HCT116 (cell line): ENCODE measurements at regions not wholly inside any gene's neighbourhood (a gene's known extent, or its start where the extent isn't known, plus 50 kb on each side); places are given as distances from the start of the nearest gene placed in this dataset.

Experiments used
- ATAC-seq: fragments of 200-7000 bp; cut with Tn5 transposase; 2 replicates; pipeline ENCODE4 v1.9.1; 2020; ENCODE audit warnings: mild to moderate bottlenecking, moderate library complexity
- BruUV-seq: library from RNA; stranded (reverse); fragments of 400-500 nt; replicated peaks from 2 replicates; lab custom pipeline; 2021; lab: Mats Ljungman, UMichigan
- CTCF ChIA-PET: fragments of 300-600 bp; sonication (Branson Sonifier 250); formaldehyde crosslinking; loops from one replicate; lab custom pipeline; 2021; ENCODE audit warnings: antibody characterized with exemption; lab: Charles Lee
- POLR2A ChIA-PET: fragments of 300-600, 350-600 bp; sonication (Branson Sonifier 250); formaldehyde crosslinking; loops from one replicate; lab custom pipeline; 2021; ENCODE audit warnings: antibody characterized with exemption; lab: Charles Lee
- RAD21 ChIA-PET, 2 experiments: fragments of 300-600 bp; sonication (Branson Sonifier 250); formaldehyde crosslinking; loops; one replicate each; lab custom pipeline; 2023; ENCODE audit warnings: low total read pairs in 2 of 2; ENCODE audit not compliant: uncharacterized antibody in 2 of 2, unreplicated experiment in 2 of 2, low non-redundant PET in 1 of 2; lab: Charles Lee
- DNase-seq: peaks from one replicate; pipeline ENCODE4 v3.0.0-alpha.2; 2010; ENCODE audit warnings: low read depth, low spot score
- H2AFZ ChIP-seq: fragments of 200-600 bp; shearing (Covaris generic), sonication (generic); 2 replicates; pipeline ENCODE4 v1.6.1; 2017; ENCODE audit warnings: low read depth, mixed run types, mixed read lengths, antibody characterized with exemption, low read length; ENCODE audit not compliant: poor library complexity, severe bottlenecking
- H3K27ac ChIP-seq: 2 replicates; pipeline ENCODE4 v1.5.1; 2012; ENCODE audit warnings: low read depth, low read length
- H3K27me3 ChIP-seq: fragments of 200-600 bp; sonication (generic); 2 replicates; pipeline ENCODE4 v1.6.1; 2016; ENCODE audit warnings: mixed run types, low read length, mixed read lengths; ENCODE audit not compliant: insufficient read depth
- H3K36me3 ChIP-seq, 2 experiments: fragments of 200-500 bp in 1 of 2; fragments of 200-600 bp in 1 of 2; sonication (Bioruptor generic) in 1 of 2; sonication (generic) in 1 of 2; 2 replicates each; pipeline versions ENCODE4 v1.5.1 to v1.6.1; 2014 to 2016; ENCODE audit warnings: low read length in 2 of 2, inconsistent platforms in 1 of 2, mixed read lengths in 1 of 2, mixed run types in 1 of 2; ENCODE audit not compliant: insufficient read depth in 2 of 2, control insufficient read depth in 1 of 2
- H3K4me1 ChIP-seq, 2 experiments: fragments of 200-600 bp in 1 of 2; sonication (generic) in 1 of 2; 2 replicates each; pipeline versions ENCODE4 v1.5.1 to v1.6.1; 2012 to 2017; ENCODE audit warnings: low read length in 2 of 2, inconsistent platforms in 1 of 2, mild to moderate bottlenecking in 1 of 2, mixed read lengths in 1 of 2, mixed run types in 1 of 2, moderate library complexity in 1 of 2; ENCODE audit not compliant: insufficient read depth in 2 of 2, control insufficient read depth in 1 of 2
- H3K4me2 ChIP-seq: fragments of 200-600 bp; sonication (generic); 2 replicates; pipeline ENCODE4 v1.6.1; 2017; ENCODE audit warnings: mixed run types, low read length, mixed read lengths
- H3K4me3 ChIP-seq, 2 experiments: fragments of 200-600 bp in 1 of 2; sonication (generic) in 1 of 2; replicated peaks in 1 of 2; 2 replicates each; pipeline ENCODE4 v1.5.1; 2011 to 2016; ENCODE audit warnings: low read length in 2 of 2, control low read depth in 1 of 2, low read depth in 1 of 2, mild to moderate bottlenecking in 1 of 2, mixed read lengths in 1 of 2, mixed run types in 1 of 2
- H3K79me2 ChIP-seq: fragments of 200-600 bp; sonication (generic); 2 replicates; pipeline ENCODE4 v1.6.1; 2017; ENCODE audit warnings: mild to moderate bottlenecking, mixed run types, low read length, moderate library complexity, mixed read lengths; ENCODE audit not compliant: insufficient read depth
- H3K9ac ChIP-seq: fragments of 200-600 bp; sonication (generic); 2 replicates; pipeline ENCODE4 v1.6.1; 2016; ENCODE audit warnings: low read length, mixed read lengths
- H3K9me2 ChIP-seq: fragments of 200-600 bp; sonication (generic), shearing (Covaris generic); 2 replicates; pipeline ENCODE4 v1.6.1; 2017; ENCODE audit warnings: mixed run types, mild to moderate bottlenecking, moderate library complexity; ENCODE audit not compliant: insufficient read depth
- H3K9me3 ChIP-seq, 2 experiments: fragments of 200-500 bp in 1 of 2; fragments of 200-600 bp in 1 of 2; sonication (Bioruptor generic) in 1 of 2; sonication (generic) in 1 of 2; 2 replicates each; pipeline ENCODE4 v1.6.1; 2014 to 2017; ENCODE audit warnings: low read length in 2 of 2, mixed read lengths in 2 of 2, inconsistent platforms in 1 of 2, low read depth in 1 of 2, mild to moderate bottlenecking in 1 of 2, mixed run types in 1 of 2, moderate library complexity in 1 of 2; ENCODE audit not compliant: control insufficient read depth in 1 of 2, insufficient read depth in 1 of 2
- H4K20me1 ChIP-seq: fragments of 200-600 bp; sonication (generic), shearing (Covaris generic); 2 replicates; pipeline ENCODE4 v1.6.1; 2017; ENCODE audit warnings: mixed run types, mild to moderate bottlenecking, moderate library complexity; ENCODE audit not compliant: insufficient read depth
- CEBPB ChIP-seq: IDR thresholded peaks from 2 replicates; pipeline ENCODE4 v1.6.1; 2012; ENCODE audit warnings: low read depth
- EGR1 ChIP-seq: IDR thresholded peaks from 2 replicates; pipeline ENCODE4 v1.6.1; 2012; ENCODE audit warnings: low read depth
- ELF1 ChIP-seq: IDR thresholded peaks from 2 replicates; pipeline ENCODE4 v1.6.1; 2012; ENCODE audit warnings: low read depth, borderline replicate concordance
- EZH2 ChIP-seq: fragments of 200-600 bp; sonication (generic); IDR thresholded peaks from 2 replicates; pipeline ENCODE4 v1.6.1; 2017; ENCODE audit warnings: antibody characterized with exemption, mixed run types
- EZH2phosphoT487 ChIP-seq: fragments of 200-600 bp; IDR thresholded peaks from 2 replicates; pipeline ENCODE4 v1.6.1; 2018; ENCODE audit warnings: antibody characterized with exemption, borderline replicate concordance
- FOSL1 ChIP-seq: IDR thresholded peaks from 2 replicates; pipeline ENCODE4 v1.6.1; 2012; ENCODE audit warnings: low read depth
- JUND ChIP-seq: IDR thresholded peaks from 2 replicates; pipeline ENCODE4 v1.6.1; 2012
- POLR2A ChIP-seq: IDR thresholded peaks from 2 replicates; pipeline ENCODE4 v1.7.0; 2011; ENCODE audit warnings: borderline replicate concordance; ENCODE audit not compliant: insufficient read depth, insufficient read length; ENCODE audit errors: extremely low read depth
- RAD21 ChIP-seq: IDR thresholded peaks from 2 replicates; pipeline ENCODE4 v1.6.1; 2012; ENCODE audit warnings: low read depth, mild to moderate bottlenecking
- ZFX ChIP-seq: fragments of 450-650 bp; IDR thresholded peaks from 2 replicates; pipeline ENCODE4 v1.6.1; 2017
- ZNF274 ChIP-seq: fragments of 200-500 bp; sonication (Bioruptor generic); IDR thresholded peaks from 2 replicates; pipeline ENCODE4 v1.6.1; 2014; ENCODE audit warnings: mild to moderate bottlenecking, low read depth, low read length, inconsistent platforms
- intact Hi-C: fragments of 100-400 bp; cut with micrococcal nuclease; formaldehyde crosslinking; loops from 2 replicates; pipeline ENCODE4 v1.10.0; 2022
- TF ChIP-seq, protein P1 (sequence below): IDR thresholded peaks from 2 replicates; pipeline ENCODE4 v1.6.1; 2012
- TF ChIP-seq, protein P2 (sequence below): IDR thresholded peaks from 2 replicates; pipeline ENCODE4 v1.6.1; 2012

DNA sequence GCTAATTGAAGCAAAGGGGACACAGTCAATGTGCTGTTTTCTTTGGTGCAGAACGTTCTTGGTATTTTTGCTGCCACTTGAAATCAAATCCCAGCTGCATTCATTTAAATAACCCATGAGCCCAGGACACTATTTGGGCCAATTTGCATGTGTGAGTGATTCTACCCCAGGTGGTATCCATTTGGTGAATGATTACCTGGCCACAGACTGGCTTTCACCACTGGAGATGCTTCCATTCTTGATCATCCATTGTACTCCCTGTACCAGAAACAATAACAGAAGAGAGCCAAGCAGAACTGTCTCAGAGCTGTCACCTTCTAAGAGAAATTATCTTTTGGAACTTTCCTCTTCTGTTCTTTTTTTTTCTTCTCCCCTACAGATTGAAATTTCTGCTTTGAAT lies 139.7 kb upstream of the RARB start:
- Histone ChIP-seq H2AFZ (no peak overlapping the region), H3K27me3 (peaks cover 5% of the 10 kb centered on the region), H4K20me1 (no peaks in the 10 kb centered on the region), H3K9ac (no peak overlapping the region), H3K79me2 (no peaks in the 10 kb centered on the region), H3K4me2 (no peak overlapping the region), H3K4me1 (no peaks in the 10 kb centered on the region), H3K9me2 (no peaks in the 10 kb centered on the region), H3K36me3 (no peaks in the 10 kb centered on the region), H3K4me3 (no peak overlapping the region), H3K27ac (no peak overlapping the region), H3K9me3 (no peaks in the 10 kb centered on the region)
- DNase-seq (no peak), ATAC-seq (no peak)
- no peak for TF ChIP-seq EZH2
- ChIA-PET POLR2A (no interaction called here), CTCF (no interaction called here), RAD21 (no interaction called here)
- intact Hi-C loops = no loop called here
- no TSS peak for BruUV-seq

DNA sequence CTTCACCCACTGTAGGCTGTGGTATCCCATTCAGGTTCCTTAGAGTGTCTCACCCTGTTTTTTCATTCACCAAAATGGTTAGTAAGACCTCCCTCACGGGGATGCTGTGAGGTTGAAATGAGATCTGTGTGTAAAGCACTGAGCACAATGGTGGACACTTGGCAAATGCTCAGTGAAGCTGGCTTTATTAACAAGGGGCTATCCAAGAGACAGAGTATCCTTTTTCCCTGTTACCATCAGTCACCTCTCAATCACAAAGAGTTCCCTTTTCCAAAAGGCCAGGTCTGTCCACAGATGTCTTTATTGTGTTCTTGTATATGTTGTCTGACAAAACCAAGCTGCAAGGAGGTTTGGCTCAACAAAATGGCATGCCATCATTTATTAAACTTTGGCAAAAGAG lies 138.9 kb upstream of the RARB start:
- H4K20me1 ChIP-seq = no peaks in the 10 kb centered on the region
- no peaks in the 10 kb centered on the region for H3K36me3 ChIP-seq
- no peak for TF ChIP-seq POLR2A
- no peak for TF ChIP-seq CEBPB
- no peak for TF ChIP-seq RAD21
- no peak for TF ChIP-seq FOSL1
- TF ChIP-seq EGR1 = no peak
- TF ChIP-seq EZH2phosphoT487 = no peak
- TF ChIP-seq, protein P1, sequence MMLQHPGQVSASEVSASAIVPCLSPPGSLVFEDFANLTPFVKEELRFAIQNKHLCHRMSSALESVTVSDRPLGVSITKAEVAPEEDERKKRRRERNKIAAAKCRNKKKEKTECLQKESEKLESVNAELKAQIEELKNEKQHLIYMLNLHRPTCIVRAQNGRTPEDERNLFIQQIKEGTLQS = no peak
- TF ChIP-seq ELF1 = no peak
- TF ChIP-seq JUND = no peak
- TF ChIP-seq ZFX = no peak
- TF ChIP-seq ZNF274 = no peak
- TF ChIP-seq, protein P2, sequence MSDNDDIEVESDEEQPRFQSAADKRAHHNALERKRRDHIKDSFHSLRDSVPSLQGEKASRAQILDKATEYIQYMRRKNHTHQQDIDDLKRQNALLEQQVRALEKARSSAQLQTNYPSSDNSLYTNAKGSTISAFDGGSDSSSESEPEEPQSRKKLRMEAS = no peak
- H3K9me3 ChIP-seq = no peaks in the 10 kb centered on the region
- intact Hi-C loops = no loop called here
- H3K27me3 ChIP-seq = peaks cover 5% of the 10 kb centered on the region
- DNase-seq (no peak), ATAC-seq (no peak)
- RAD21 ChIA-PET = no interaction called here
- BruUV-seq = no TSS peak
- no peaks in the 10 kb centered on the region for H3K9me2 ChIP-seq
- no peaks in the 10 kb centered on the region for H3K79me2 ChIP-seq
- H2AFZ ChIP-seq = no peak overlapping the region
- POLR2A ChIA-PET = no interaction called here
- no peak overlapping the region for H3K27ac ChIP-seq
- H3K4me1 ChIP-seq = no peaks in the 10 kb centered on the region
- CTCF ChIA-PET = no interaction called here
- H3K4me2 ChIP-seq = no peak overlapping the region
- H3K9ac ChIP-seq = no peak overlapping the region
- H3K4me3 ChIP-seq = no peak overlapping the region
